K562 (cell line): ENCODE measurements at regions not wholly inside any gene's neighbourhood (a gene's known extent, or its start where the extent isn't known, plus 50 kb on each side); places are given as distances from the start of the nearest gene placed in this dataset.

ENCODE experiments used
- ATAC-seq: fragments of 200-7000 bp; cut with Tn5 transposase; 3 replicates; pipeline ENCODE4 v1.9.1; 2020; ENCODE audit warnings: moderate library complexity
- BruUV-seq: library from RNA; stranded (reverse); fragments of 400-500 nt; replicated peaks from 2 replicates; lab custom pipeline; 2021; lab: Mats Ljungman, UMichigan
- CTCF ChIA-PET: fragments of 300-600 bp; formaldehyde crosslinking; extraction: SDS; loops from one replicate; lab custom pipeline; 2021; ENCODE audit warnings: low intra/inter-chr PET ratio; lab: Yijun Ruan, JAX
- POLR2A ChIA-PET: fragments of 300-600, 350-650 bp; sonication (Branson Sonifier 250); formaldehyde crosslinking; extraction: SDS; loops from one replicate; lab custom pipeline; 2021; ENCODE audit warnings: antibody characterized with exemption, inconsistent platforms; lab: Yijun Ruan, JAX
- DNase-seq, 4 experiments: peaks; one replicate each; pipeline versions ENCODE4 v3.0.0 to v3.0.0-alpha.2; 2011 to 2018; ENCODE audit warnings: low spot score in 3 of 4, mixed read lengths in 3 of 4; ENCODE audit errors: extremely low read depth in 1 of 4
- FAIRE-seq: peaks from 2 replicates; lab custom pipeline; 2011; peaks lifted over from hg19 to GRCh38; lab: Jason Lieb, UNC
- H2AFZ ChIP-seq: 2 replicates; pipeline ENCODE4 v1.6.0; 2011; ENCODE audit warnings: low read depth, low read length, control low read depth, inconsistent platforms
- H3K27ac ChIP-seq: fragments of 200-600 bp; 3 replicates; pipeline ENCODE4 v1.8.0; 2011; ENCODE audit warnings: low read depth, mild to moderate bottlenecking, control low read depth, inconsistent platforms, low read length, moderate library complexity, mixed read lengths; ENCODE audit errors: extremely low read depth
- H3K27me3 ChIP-seq, 2 experiments: fragments of 300-600 bp in 1 of 2; 2 replicates in 1 of 2; 3 replicates in 1 of 2; pipeline versions ENCODE4 v1.6.0 to v1.8.0; 2011; ENCODE audit warnings: inconsistent platforms in 2 of 2, low read length in 2 of 2, mild to moderate bottlenecking in 1 of 2, mixed read lengths in 1 of 2, moderate library complexity in 1 of 2; ENCODE audit not compliant: control insufficient read depth in 2 of 2, insufficient read depth in 2 of 2
- H3K36me3 ChIP-seq: fragments of 300-600 bp; 3 replicates; pipeline ENCODE4 v1.8.0; 2011; ENCODE audit warnings: mild to moderate bottlenecking, low read length, inconsistent platforms; ENCODE audit not compliant: control insufficient read depth, insufficient read depth
- H3K4me1 ChIP-seq, 2 experiments: fragments of 200-600 bp in 1 of 2; replicated peaks in 1 of 2; 2 replicates in 1 of 2; 3 replicates in 1 of 2; pipeline versions ENCODE4 v1.5.1 to v1.8.0; 2011; ENCODE audit warnings: inconsistent platforms in 2 of 2, low read length in 2 of 2, mild to moderate bottlenecking in 1 of 2, mixed read lengths in 1 of 2, moderate library complexity in 1 of 2; ENCODE audit not compliant: control insufficient read depth in 2 of 2, insufficient read depth in 2 of 2
- H3K4me2 ChIP-seq: 2 replicates; pipeline ENCODE4 v1.6.1; 2011; ENCODE audit warnings: low read length, control low read depth, inconsistent platforms, mixed read lengths; ENCODE audit not compliant: insufficient read depth
- H3K4me3 ChIP-seq: fragments of 200-600 bp; sonication (generic), shearing (Covaris generic); 2 replicates; pipeline ENCODE4 v1.5.1; 2016; ENCODE audit warnings: control low read depth, inconsistent platforms
- H3K79me2 ChIP-seq: fragments of 200-600 bp; 3 replicates; pipeline ENCODE4 v1.8.0; 2011; ENCODE audit warnings: low read length, inconsistent platforms; ENCODE audit not compliant: control insufficient read depth, insufficient read depth
- H3K9ac ChIP-seq, 2 experiments: 2 replicates each; pipeline versions ENCODE4 v1.6.0 to v1.6.1; 2011; ENCODE audit warnings: low read depth in 2 of 2, low read length in 2 of 2, control low read depth in 1 of 2, inconsistent platforms in 1 of 2, mild to moderate bottlenecking in 1 of 2, mixed read lengths in 1 of 2; ENCODE audit not compliant: insufficient read depth in 1 of 2
- H3K9me1 ChIP-seq: one replicate; pipeline ENCODE4 v1.6.0; 2011; ENCODE audit warnings: inconsistent platforms, mild to moderate bottlenecking, low read length, moderate library complexity; ENCODE audit not compliant: control insufficient read depth, insufficient read depth
- H3K9me3 ChIP-seq: replicated peaks from 2 replicates; pipeline ENCODE4 v1.5.1; 2011; ENCODE audit warnings: low read depth, low read length, inconsistent platforms; ENCODE audit not compliant: control insufficient read depth, insufficient read depth
- H4K20me1 ChIP-seq: replicated peaks from 2 replicates; pipeline ENCODE4 v1.6.1; 2011; ENCODE audit warnings: low read length, inconsistent platforms, mixed read lengths; ENCODE audit not compliant: control insufficient read depth, insufficient read depth
- HNRNPH1 ChIP-seq: fragments of 200-400 bp; formaldehyde crosslinking; optimal IDR thresholded peaks from 2 replicates; pipeline ENCODE3; 2017; ENCODE audit warnings: low read depth, mild to moderate bottlenecking, low read length, moderate library complexity
- HNRNPLL ChIP-seq: fragments of 200-400 bp; formaldehyde crosslinking; IDR thresholded peaks from 2 replicates; pipeline ENCODE4 v1.6.1; 2017; ENCODE audit warnings: low read length, low read depth, mild to moderate bottlenecking; ENCODE audit not compliant: poor library complexity, severe bottlenecking
- MBD2 ChIP-seq: sonication (generic); IDR thresholded peaks from 2 replicates; pipeline ENCODE4 v1.6.1; 2016; ENCODE audit warnings: low read depth, borderline replicate concordance
- POLR3G ChIP-seq: IDR thresholded peaks from 2 replicates; pipeline ENCODE4 v1.6.1; 2011; ENCODE audit not compliant: insufficient read length, insufficient replicate concordance; ENCODE audit errors: extremely low read depth
- SMARCC2 ChIP-seq: fragments of 450-650 bp; IDR thresholded peaks from 2 replicates; pipeline ENCODE4 v1.6.1; 2017; ENCODE audit warnings: antibody characterized with exemption, moderate library complexity, mild to moderate bottlenecking, low read depth
- TRIM25 ChIP-seq: fragments of 450-650 bp; IDR thresholded peaks from 2 replicates; pipeline ENCODE4 v1.7.0; 2016; ENCODE audit warnings: borderline replicate concordance
- ZNF561 ChIP-seq: fragments of 450-650 bp; formaldehyde crosslinking; conservative IDR thresholded peaks from 2 replicates; pipeline ENCODE4 v1.4.0; 2020; ENCODE audit warnings: mild to moderate bottlenecking, moderate library complexity
- WGBS: fragments of 100-300 bp; shearing (Covaris generic); methylation state at CpG from one replicate; pipeline ENCODE4 v1.1.6; 2016; ENCODE audit warnings: low coverage, mixed read lengths; ENCODE audit not compliant: insufficient coverage; ENCODE audit errors: missing lambda C conversion rate; 5-methylcytosine and 5-hydroxymethylcytosine counted together
- in situ Hi-C: fragments of 300-500 bp; cut with MboI; formaldehyde crosslinking; loops from 4 replicates; pipeline ENCODE4 v1.15.0; 2018; ENCODE audit warnings: inconsistent platforms, mixed read lengths
- intact Hi-C: fragments of 100-400 bp; cut with micrococcal nuclease; formaldehyde crosslinking; loops from 2 replicates; pipeline ENCODE4 v1.14.2; 2022

- Histone ChIP-seq H4K20me1 (no peaks in the 10 kb centered on the region), H3K4me1 (no peaks in the 10 kb centered on the region), H2AFZ (no peak overlapping the region), H3K4me3 (no peak overlapping the region), H3K27ac (no peak overlapping the region), H3K79me2 (no peaks in the 10 kb centered on the region), H3K9me3 (no peaks in the 10 kb centered on the region), H3K27me3 (no peaks in the 10 kb centered on the region; a peak in 1 of 5 replicates), H3K4me2 (no peak overlapping the region), H3K36me3 (no peaks in the 10 kb centered on the region), H3K9me1 (no peaks in the 10 kb centered on the region), H3K9ac (no peak overlapping the region)
- ChIA-PET POLR2A (interaction anchor here (0.7 kb wide), 1 partner anchor 64 kb away, joined by 3 read pairs; no protein-coding TSS in a partner anchor), CTCF (no interaction called here)
- FAIRE-seq (no peak), DNase-seq (no peak), ATAC-seq (no peak)
- 2% methylated on average over 21 of the region's 21 CpGs for WGBS
- TF ChIP-seq ZNF561 = no peak
- no peak for TF ChIP-seq MBD2
- TF ChIP-seq HNRNPH1 = no peak
- no peak for TF ChIP-seq POLR3G
- in situ Hi-C loops (no loop called here), intact Hi-C loops (no loop called here)
- no TSS peak for BruUV-seq
Observed at GRCh38 chr9:120242116-120242811, 337.7 kb downstream of the CDK5RAP2 start.

DNA sequence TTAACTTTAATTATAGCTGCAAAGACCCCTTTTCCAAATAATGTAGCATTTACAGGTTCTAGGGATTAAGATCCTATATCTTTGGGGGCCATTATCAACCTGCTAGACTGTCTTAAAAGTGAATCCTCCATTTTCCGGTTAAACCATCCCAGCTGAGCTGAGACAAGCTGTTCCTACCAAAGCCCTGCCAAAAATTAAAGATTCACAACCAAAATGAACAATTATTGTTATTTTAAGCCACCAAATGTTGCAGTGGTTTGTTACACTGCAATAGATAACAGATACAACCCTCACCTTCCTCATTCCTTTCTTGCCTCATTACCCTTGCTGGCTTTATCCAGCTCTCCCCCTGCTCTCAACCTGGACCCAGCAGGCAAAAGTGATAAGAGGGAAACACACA, 343.4 kb downstream of the CDK5RAP2 start:
- H2AFZ ChIP-seq = no peak overlapping the region
- no peaks in the 10 kb centered on the region for H3K9me3 ChIP-seq
- no peaks in the 10 kb centered on the region for H3K79me2 ChIP-seq
- no peak overlapping the region for H3K9ac ChIP-seq
- no TSS peak for BruUV-seq
- H3K4me3 ChIP-seq = no peak overlapping the region
- H3K4me1 ChIP-seq = no peaks in the 10 kb centered on the region
- H3K36me3 ChIP-seq = no peaks in the 10 kb centered on the region
- 0% methylated on average over 1 of the region's 1 CpG for WGBS
- no peak overlapping the region for H3K27ac ChIP-seq
- ChIA-PET POLR2A (no interaction called here), CTCF (no interaction called here)
- FAIRE-seq = no peak
- in situ Hi-C loops = no loop called here
- H3K27me3 ChIP-seq = no peaks in the 10 kb centered on the region
- H4K20me1 ChIP-seq = no peaks in the 10 kb centered on the region
- no peak for DNase-seq
- ATAC-seq = no peak
- no peak overlapping the region for H3K4me2 ChIP-seq
- H3K9me1 ChIP-seq = no peaks in the 10 kb centered on the region
- intact Hi-C loops = no loop called here
- no peak for TF ChIP-seq HNRNPLL
- no peak for TF ChIP-seq SMARCC2
- TF ChIP-seq TRIM25 = no peak
